Adrenal gland (tissue), 5 donors: ENCODE measurements at regions not wholly inside any gene's neighbourhood (a gene's known extent, or its start where the extent isn't known, plus 50 kb on each side); places are given as distances from the start of the nearest gene placed in this dataset.

ENCODE experiments used
- POLR2A ChIP-seq, 2 donors: fragments of 450-650 bp; IDR thresholded peaks; one replicate each; pipeline ENCODE4 v1.6.1; 2017; ENCODE audit warnings: antibody characterized with exemption in 2 of 2, mild to moderate bottlenecking in 2 of 2, moderate library complexity in 1 of 2
- TF ChIP-seq, protein P1 (sequence below), 6 experiments: fragments of 450-650 bp in 4 of 6; fragments of 200-600 bp in 2 of 6; sonication (generic) in 1 of 6; IDR thresholded peaks; 1 replicate in 5 of 6; 2 replicates in 1 of 6; pipeline versions ENCODE4 v1.5.1 to v1.8.0; 2016 to 2021; ENCODE audit warnings: antibody characterized with exemption in 6 of 6, mild to moderate bottlenecking in 2 of 6, moderate library complexity in 1 of 6
- donor health status: DM: no; HTN: no; CAD: no.

GRCh38 chr5:13045897-13046551 lies 898.5 kb downstream of the DNAH5 start:
- no peak for TF ChIP-seq POLR2A (IDR thresholded peaks at IDR 0.05)
- TF ChIP-seq, protein P1, sequence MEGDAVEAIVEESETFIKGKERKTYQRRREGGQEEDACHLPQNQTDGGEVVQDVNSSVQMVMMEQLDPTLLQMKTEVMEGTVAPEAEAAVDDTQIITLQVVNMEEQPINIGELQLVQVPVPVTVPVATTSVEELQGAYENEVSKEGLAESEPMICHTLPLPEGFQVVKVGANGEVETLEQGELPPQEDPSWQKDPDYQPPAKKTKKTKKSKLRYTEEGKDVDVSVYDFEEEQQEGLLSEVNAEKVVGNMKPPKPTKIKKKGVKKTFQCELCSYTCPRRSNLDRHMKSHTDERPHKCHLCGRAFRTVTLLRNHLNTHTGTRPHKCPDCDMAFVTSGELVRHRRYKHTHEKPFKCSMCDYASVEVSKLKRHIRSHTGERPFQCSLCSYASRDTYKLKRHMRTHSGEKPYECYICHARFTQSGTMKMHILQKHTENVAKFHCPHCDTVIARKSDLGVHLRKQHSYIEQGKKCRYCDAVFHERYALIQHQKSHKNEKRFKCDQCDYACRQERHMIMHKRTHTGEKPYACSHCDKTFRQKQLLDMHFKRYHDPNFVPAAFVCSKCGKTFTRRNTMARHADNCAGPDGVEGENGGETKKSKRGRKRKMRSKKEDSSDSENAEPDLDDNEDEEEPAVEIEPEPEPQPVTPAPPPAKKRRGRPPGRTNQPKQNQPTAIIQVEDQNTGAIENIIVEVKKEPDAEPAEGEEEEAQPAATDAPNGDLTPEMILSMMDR (IDR thresholded peaks at IDR 0.05), result no peak
